ENCODE measurements at regions not wholly inside any gene's neighbourhood (a gene's known extent, or its start where the extent isn't known, plus 50 kb on each side); places are given as distances from the start of the nearest gene placed in this dataset.

DNA sequence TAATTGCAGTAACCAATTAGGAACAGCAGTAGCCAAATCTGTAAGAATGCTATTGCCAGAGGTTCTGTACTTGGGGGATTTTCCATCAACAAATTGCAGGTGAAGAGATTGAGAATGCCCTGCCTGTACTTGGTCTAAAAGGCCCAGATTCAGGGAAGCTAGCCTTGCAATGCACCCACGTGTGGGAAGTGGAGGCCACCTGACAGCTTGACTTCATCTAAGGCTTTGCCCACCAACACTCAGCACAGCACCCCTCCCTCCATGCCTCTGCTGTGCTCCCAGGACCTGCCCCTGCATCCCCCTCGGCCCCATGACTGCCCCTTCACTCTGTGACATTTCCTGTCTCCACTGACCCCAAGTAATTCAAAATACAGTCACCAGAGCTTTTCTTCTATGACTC is 79.1 kb upstream of the CDH5 start:
- H3K36me3 ChIP-seq (ENCODE audit: control insufficient read depth, insufficient read depth, low read length): no peaks in the 10 kb centered on the region
- H3K9me3 ChIP-seq (ENCODE audit: control insufficient read depth, insufficient read depth, low read depth, low read length): no peaks in the 10 kb centered on the region
- DNase-seq (ENCODE audit: low read depth in 2 of 2): no peak
- no peaks in the 10 kb centered on the region for H3K79me2 ChIP-seq (ENCODE audit: control insufficient read depth, insufficient read depth, low read length)
- H4K20me1 ChIP-seq (ENCODE audit: control insufficient read depth, extremely low read depth, insufficient read depth, low read length): no peaks in the 10 kb centered on the region
- no peak overlapping the region for H3K27ac ChIP-seq (ENCODE audit: insufficient read depth, low read length)
- H3K4me1 ChIP-seq (ENCODE audit: control insufficient read depth, extremely low read depth, insufficient read depth, low read length): no peaks in the 10 kb centered on the region
- H3K4me3 ChIP-seq (replicated peaks in 1 of 4; ENCODE audit: control extremely low read depth in 1 of 4, insufficient read depth in 1 of 4, low read depth in 3 of 4, low read length in 4 of 4): no peak overlapping the region
- no peak overlapping the region for H3K9ac ChIP-seq (ENCODE audit: insufficient read depth, low read length)
- H3K27me3 ChIP-seq (ENCODE audit: control insufficient read depth, insufficient read depth, low read length): no peaks in the 10 kb centered on the region
- H2AFZ ChIP-seq (ENCODE audit: low read length): no peak overlapping the region
- H3K4me2 ChIP-seq (ENCODE audit: extremely low read depth, insufficient read depth, low read length): no peak overlapping the region
- TF ChIP-seq, protein P1, sequence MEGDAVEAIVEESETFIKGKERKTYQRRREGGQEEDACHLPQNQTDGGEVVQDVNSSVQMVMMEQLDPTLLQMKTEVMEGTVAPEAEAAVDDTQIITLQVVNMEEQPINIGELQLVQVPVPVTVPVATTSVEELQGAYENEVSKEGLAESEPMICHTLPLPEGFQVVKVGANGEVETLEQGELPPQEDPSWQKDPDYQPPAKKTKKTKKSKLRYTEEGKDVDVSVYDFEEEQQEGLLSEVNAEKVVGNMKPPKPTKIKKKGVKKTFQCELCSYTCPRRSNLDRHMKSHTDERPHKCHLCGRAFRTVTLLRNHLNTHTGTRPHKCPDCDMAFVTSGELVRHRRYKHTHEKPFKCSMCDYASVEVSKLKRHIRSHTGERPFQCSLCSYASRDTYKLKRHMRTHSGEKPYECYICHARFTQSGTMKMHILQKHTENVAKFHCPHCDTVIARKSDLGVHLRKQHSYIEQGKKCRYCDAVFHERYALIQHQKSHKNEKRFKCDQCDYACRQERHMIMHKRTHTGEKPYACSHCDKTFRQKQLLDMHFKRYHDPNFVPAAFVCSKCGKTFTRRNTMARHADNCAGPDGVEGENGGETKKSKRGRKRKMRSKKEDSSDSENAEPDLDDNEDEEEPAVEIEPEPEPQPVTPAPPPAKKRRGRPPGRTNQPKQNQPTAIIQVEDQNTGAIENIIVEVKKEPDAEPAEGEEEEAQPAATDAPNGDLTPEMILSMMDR (conservative IDR thresholded peaks at IDR 0.05 in 1 of 2, IDR thresholded peaks at IDR 0.05 in 1 of 2; ENCODE audit: low read depth in 1 of 2, low read length in 2 of 2): no peak
- TF ChIP-seq EZH2 (IDR thresholded peaks at IDR 0.05; ENCODE audit: low read length, missing control alignments): no peak

- no peak for TF ChIP-seq EZH2 (IDR thresholded peaks at IDR 0.05; ENCODE audit: low read length, missing control alignments)
- TF ChIP-seq, protein P1 (conservative IDR thresholded peaks at IDR 0.05 in 1 of 2, IDR thresholded peaks at IDR 0.05 in 1 of 2; ENCODE audit: low read depth in 1 of 2, low read length in 2 of 2): no peak
- Histone ChIP-seq H3K4me1 (ENCODE audit: control insufficient read depth, extremely low read depth, insufficient read depth, low read length) (no peaks in the 10 kb centered on the region), H3K4me3 (replicated peaks in 1 of 4; ENCODE audit: control extremely low read depth in 1 of 4, insufficient read depth in 1 of 4, low read depth in 3 of 4, low read length in 4 of 4) (no peak overlapping the region), H3K79me2 (ENCODE audit: control insufficient read depth, insufficient read depth, low read length) (no peaks in the 10 kb centered on the region), H3K9me3 (ENCODE audit: control insufficient read depth, insufficient read depth, low read depth, low read length) (no peaks in the 10 kb centered on the region), H3K36me3 (ENCODE audit: control insufficient read depth, insufficient read depth, low read length) (no peaks in the 10 kb centered on the region), H4K20me1 (ENCODE audit: control insufficient read depth, extremely low read depth, insufficient read depth, low read length) (no peaks in the 10 kb centered on the region), H2AFZ (ENCODE audit: low read length) (no peak overlapping the region), H3K9ac (ENCODE audit: insufficient read depth, low read length) (no peak overlapping the region), H3K27me3 (ENCODE audit: control insufficient read depth, insufficient read depth, low read length) (no peaks in the 10 kb centered on the region), H3K27ac (ENCODE audit: insufficient read depth, low read length) (no peak overlapping the region), H3K4me2 (ENCODE audit: extremely low read depth, insufficient read depth, low read length) (no peak overlapping the region)
- DNase-seq (ENCODE audit: low read depth in 2 of 2): no peak
These were observed 80.0 kb upstream of the CDH5 start for GRCh38 chr16:66286527-66286926.

DNA sequence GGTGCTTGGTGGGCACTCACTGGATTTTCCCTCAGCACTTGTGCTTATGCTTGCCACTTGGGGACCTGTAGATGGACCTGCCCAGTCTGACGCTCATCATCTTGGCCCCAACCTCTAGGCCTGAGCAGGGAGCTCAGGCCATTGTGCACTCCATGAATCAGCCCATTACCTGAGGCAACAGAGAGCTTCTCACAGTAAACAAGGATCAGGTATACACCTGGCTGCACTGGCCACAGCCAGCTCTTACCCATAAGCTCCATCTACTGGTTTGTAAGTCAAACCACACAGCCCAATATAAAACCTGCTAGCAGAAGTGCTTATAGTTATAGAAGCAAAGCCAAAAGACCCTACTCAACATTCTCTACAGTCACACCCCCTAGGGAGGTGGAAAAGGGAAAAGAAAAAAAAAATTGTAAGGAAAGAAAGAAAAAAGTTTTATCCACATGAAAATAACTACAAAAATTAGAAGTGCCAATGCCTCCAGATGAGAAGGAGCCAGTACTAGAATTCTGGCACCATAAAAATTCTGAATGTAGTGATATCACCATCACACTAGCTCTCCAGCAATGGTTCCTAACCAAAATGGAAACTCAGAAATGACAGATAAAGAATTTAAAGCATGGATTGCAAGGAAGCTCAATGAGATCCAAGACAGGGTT is 87.8 kb upstream of the CDH5 start:
- Histone ChIP-seq H4K20me1 (ENCODE audit: control insufficient read depth, extremely low read depth, insufficient read depth, low read length) (no peaks in the 10 kb centered on the region), H3K4me3 (replicated peaks in 1 of 4; ENCODE audit: control extremely low read depth in 1 of 4, insufficient read depth in 1 of 4, low read depth in 3 of 4, low read length in 4 of 4) (no peak overlapping the region), H2AFZ (ENCODE audit: low read length) (no peak overlapping the region), H3K9me3 (ENCODE audit: control insufficient read depth, insufficient read depth, low read depth, low read length) (no peaks in the 10 kb centered on the region), H3K79me2 (ENCODE audit: control insufficient read depth, insufficient read depth, low read length) (no peaks in the 10 kb centered on the region), H3K4me2 (ENCODE audit: extremely low read depth, insufficient read depth, low read length) (no peak overlapping the region), H3K27ac (ENCODE audit: insufficient read depth, low read length) (no peak overlapping the region), H3K27me3 (ENCODE audit: control insufficient read depth, insufficient read depth, low read length) (no peaks in the 10 kb centered on the region), H3K4me1 (ENCODE audit: control insufficient read depth, extremely low read depth, insufficient read depth, low read length) (peaks cover under 1% of the 10 kb centered on the region), H3K9ac (ENCODE audit: insufficient read depth, low read length) (no peak overlapping the region), H3K36me3 (ENCODE audit: control insufficient read depth, insufficient read depth, low read length) (no peaks in the 10 kb centered on the region)
- DNase-seq (ENCODE audit: low read depth in 2 of 2): no peak
- TF ChIP-seq, protein P1 (conservative IDR thresholded peaks at IDR 0.05 in 1 of 2, IDR thresholded peaks at IDR 0.05 in 1 of 2; ENCODE audit: low read depth in 1 of 2, low read length in 2 of 2): no peak
- TF ChIP-seq EZH2 (IDR thresholded peaks at IDR 0.05; ENCODE audit: low read length, missing control alignments): no peak
